ENCODE measurements at regions not wholly inside any gene's neighbourhood (a gene's known extent, or its start where the extent isn't known, plus 50 kb on each side); places are given as distances from the start of the nearest gene placed in this dataset.

DNA sequence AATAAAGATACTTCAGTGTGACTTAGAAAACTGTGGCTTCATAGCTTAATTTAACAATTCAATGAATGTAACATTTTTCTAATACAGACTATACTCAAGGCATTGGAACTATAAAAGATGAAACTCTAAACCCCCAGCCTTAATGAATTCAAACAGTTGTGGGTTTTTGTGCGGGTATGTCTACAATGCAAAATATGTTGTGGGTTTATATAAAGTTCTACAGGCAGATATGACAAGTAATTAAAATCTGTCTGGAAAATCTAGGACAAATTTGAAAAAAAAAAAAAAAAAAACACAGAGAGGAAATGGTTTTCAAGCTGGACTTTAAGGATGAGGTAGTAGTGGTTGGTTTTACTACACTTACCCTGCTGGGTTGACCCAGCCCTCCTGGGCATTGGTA lies 467.5 kb upstream of the TLE4 start:
- TF ChIP-seq, protein P1, sequence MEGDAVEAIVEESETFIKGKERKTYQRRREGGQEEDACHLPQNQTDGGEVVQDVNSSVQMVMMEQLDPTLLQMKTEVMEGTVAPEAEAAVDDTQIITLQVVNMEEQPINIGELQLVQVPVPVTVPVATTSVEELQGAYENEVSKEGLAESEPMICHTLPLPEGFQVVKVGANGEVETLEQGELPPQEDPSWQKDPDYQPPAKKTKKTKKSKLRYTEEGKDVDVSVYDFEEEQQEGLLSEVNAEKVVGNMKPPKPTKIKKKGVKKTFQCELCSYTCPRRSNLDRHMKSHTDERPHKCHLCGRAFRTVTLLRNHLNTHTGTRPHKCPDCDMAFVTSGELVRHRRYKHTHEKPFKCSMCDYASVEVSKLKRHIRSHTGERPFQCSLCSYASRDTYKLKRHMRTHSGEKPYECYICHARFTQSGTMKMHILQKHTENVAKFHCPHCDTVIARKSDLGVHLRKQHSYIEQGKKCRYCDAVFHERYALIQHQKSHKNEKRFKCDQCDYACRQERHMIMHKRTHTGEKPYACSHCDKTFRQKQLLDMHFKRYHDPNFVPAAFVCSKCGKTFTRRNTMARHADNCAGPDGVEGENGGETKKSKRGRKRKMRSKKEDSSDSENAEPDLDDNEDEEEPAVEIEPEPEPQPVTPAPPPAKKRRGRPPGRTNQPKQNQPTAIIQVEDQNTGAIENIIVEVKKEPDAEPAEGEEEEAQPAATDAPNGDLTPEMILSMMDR (IDR thresholded peaks at IDR 0.05; ENCODE audit: low read length), result no peak
- no peak for TF ChIP-seq EZH2phosphoT487 (IDR thresholded peaks at IDR 0.05; ENCODE audit: low read length)
- TF ChIP-seq EZH2 (optimal IDR thresholded peaks at IDR 0.05; ENCODE audit: low read depth, low read length), result no peak
- Histone ChIP-seq H3K9ac (ENCODE audit: low read length) (no peak overlapping the region), H4K20me1 (ENCODE audit: insufficient read depth, low read length) (no peaks in the 10 kb centered on the region), H3K27me3 (replicated peaks; ENCODE audit: insufficient read depth, low read length) (no peaks in the 10 kb centered on the region), H3K36me3 (replicated peaks; ENCODE audit: insufficient read depth, low read length) (no peaks in the 10 kb centered on the region), H3K27ac (ENCODE audit: low read length) (no peak overlapping the region), H2AFZ (ENCODE audit: low read length) (no peak overlapping the region), H3K4me3 (ENCODE audit: low read length) (no peak overlapping the region), H3K9me3 (replicated peaks; ENCODE audit: insufficient read depth, low read length) (no peaks in the 10 kb centered on the region), H3K4me2 (ENCODE audit: low read depth, low read length) (no peak overlapping the region), H3K4me1 (ENCODE audit: low read length) (no peaks in the 10 kb centered on the region), H3K9me2 (replicated peaks; ENCODE audit: insufficient read depth, low read length) (no peaks in the 10 kb centered on the region), H3K79me2 (ENCODE audit: low read length) (no peaks in the 10 kb centered on the region), H3F3A (ENCODE audit: insufficient read depth, low read length) (no peaks in the 10 kb centered on the region)
- DNase-seq, result no peak

GRCh38 chr9:79104951-79105350 lies 466.8 kb upstream of the TLE4 start:
- Histone ChIP-seq H3K27ac (ENCODE audit: low read length) (no peak overlapping the region), H3K9me3 (replicated peaks; ENCODE audit: insufficient read depth, low read length) (no peaks in the 10 kb centered on the region), H3K79me2 (ENCODE audit: low read length) (no peaks in the 10 kb centered on the region), H3K27me3 (replicated peaks; ENCODE audit: insufficient read depth, low read length) (no peaks in the 10 kb centered on the region), H2AFZ (ENCODE audit: low read length) (no peak overlapping the region), H3K4me1 (ENCODE audit: low read length) (no peaks in the 10 kb centered on the region), H3K4me2 (ENCODE audit: low read depth, low read length) (no peak overlapping the region), H3K36me3 (replicated peaks; ENCODE audit: insufficient read depth, low read length) (no peaks in the 10 kb centered on the region), H3K4me3 (ENCODE audit: low read length) (no peak overlapping the region), H3F3A (ENCODE audit: insufficient read depth, low read length) (no peaks in the 10 kb centered on the region), H3K9ac (ENCODE audit: low read length) (no peak overlapping the region), H4K20me1 (ENCODE audit: insufficient read depth, low read length) (no peaks in the 10 kb centered on the region), H3K9me2 (replicated peaks; ENCODE audit: insufficient read depth, low read length) (no peaks in the 10 kb centered on the region)
- TF ChIP-seq, protein P1 (IDR thresholded peaks at IDR 0.05; ENCODE audit: low read length), result no peak
- TF ChIP-seq EZH2phosphoT487 (IDR thresholded peaks at IDR 0.05; ENCODE audit: low read length) (no peak), EZH2 (optimal IDR thresholded peaks at IDR 0.05; ENCODE audit: low read depth, low read length) (no peak)
- no peak for DNase-seq

DNA sequence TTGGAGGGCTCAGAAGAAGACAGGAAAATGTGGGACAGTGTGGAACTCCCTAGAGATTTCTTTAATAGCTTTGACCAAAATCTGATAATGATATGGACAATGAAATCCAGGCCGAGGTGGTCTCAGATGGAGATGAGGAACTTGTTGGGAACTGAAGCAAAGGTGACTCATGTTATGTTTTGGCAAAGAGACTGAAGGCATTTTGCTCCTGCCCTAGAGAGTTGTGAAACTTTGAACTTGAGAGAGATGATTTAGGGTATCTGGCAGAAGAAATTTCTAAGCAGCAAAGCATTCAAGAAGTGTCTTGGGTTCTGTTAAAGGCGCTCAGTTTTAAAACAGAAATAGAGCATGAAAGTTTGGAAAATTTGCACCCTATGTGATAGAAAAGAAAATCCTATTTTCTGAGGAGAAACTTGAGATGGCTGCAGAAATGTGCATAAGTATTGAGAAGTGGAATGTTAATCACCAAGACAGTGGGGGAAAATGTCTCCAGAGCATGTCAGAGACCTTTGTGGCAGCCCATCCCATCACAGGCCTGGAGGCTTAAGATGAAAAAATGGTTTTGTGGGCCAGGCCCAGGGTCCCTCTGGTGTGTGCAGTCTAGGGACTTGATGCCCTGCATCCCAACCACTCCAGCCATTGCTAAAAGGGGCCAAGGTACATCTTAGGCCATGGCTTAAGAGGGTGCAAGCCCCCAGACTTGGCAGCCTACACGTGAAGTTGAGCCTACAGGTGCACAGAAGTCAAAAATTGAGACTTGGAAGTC lies 463.7 kb upstream of the TLE4 start:
- Histone ChIP-seq H3K79me2 (ENCODE audit: low read length) (no peaks in the 10 kb centered on the region), H3F3A (ENCODE audit: insufficient read depth, low read length) (no peaks in the 10 kb centered on the region), H3K9me3 (replicated peaks; ENCODE audit: insufficient read depth, low read length) (no peaks in the 10 kb centered on the region), H3K4me2 (ENCODE audit: low read depth, low read length) (no peak overlapping the region), H3K9me2 (replicated peaks; ENCODE audit: insufficient read depth, low read length) (no peaks in the 10 kb centered on the region), H3K4me3 (ENCODE audit: low read length) (no peak overlapping the region), H4K20me1 (ENCODE audit: insufficient read depth, low read length) (no peaks in the 10 kb centered on the region), H3K27ac (ENCODE audit: low read length) (no peak overlapping the region), H2AFZ (ENCODE audit: low read length) (no peak overlapping the region), H3K27me3 (replicated peaks; ENCODE audit: insufficient read depth, low read length) (no peaks in the 10 kb centered on the region), H3K36me3 (replicated peaks; ENCODE audit: insufficient read depth, low read length) (no peaks in the 10 kb centered on the region), H3K9ac (ENCODE audit: low read length) (no peak overlapping the region), H3K4me1 (ENCODE audit: low read length) (no peaks in the 10 kb centered on the region)
- DNase-seq, result no peak
- TF ChIP-seq EZH2 (optimal IDR thresholded peaks at IDR 0.05; ENCODE audit: low read depth, low read length), result no peak
- no peak for TF ChIP-seq EZH2phosphoT487 (IDR thresholded peaks at IDR 0.05; ENCODE audit: low read length)
- TF ChIP-seq, protein P1 (IDR thresholded peaks at IDR 0.05; ENCODE audit: low read length), result no peak
